Endothelial cell of umbilical vein (primary cell): ENCODE measurements at regions not wholly inside any gene's neighbourhood (a gene's known extent, or its start where the extent isn't known, plus 50 kb on each side); places are given as distances from the start of the nearest gene placed in this dataset.

ENCODE experiments used
- BruUV-seq: library from RNA; stranded (reverse); fragments of 400-500 nt; replicated peaks from 2 replicates; lab custom pipeline; 2021; lab: Mats Ljungman, UMichigan
- CTCF ChIA-PET: fragments of 300-600, 350-600 bp; sonication (Branson Sonifier 250); formaldehyde crosslinking; loops from one replicate; lab custom pipeline; 2021; ENCODE audit warnings: antibody characterized with exemption, inconsistent platforms; lab: Charles Lee
- POLR2A ChIA-PET: fragments of 300-600, 350-600 bp; sonication (Branson Sonifier 250); formaldehyde crosslinking; loops from one replicate; lab custom pipeline; 2021; ENCODE audit warnings: antibody characterized with exemption, inconsistent platforms; lab: Charles Lee
- DNase-seq: peaks from one replicate; pipeline ENCODE4 v3.0.0-alpha.2; 2011; ENCODE audit warnings: low read depth, low spot score
- FAIRE-seq: peaks from 2 replicates; lab custom pipeline; 2011; peaks lifted over from hg19 to GRCh38; lab: Jason Lieb, UNC
- H2AFZ ChIP-seq: 2 replicates; pipeline ENCODE4 v1.6.0; 2012; ENCODE audit warnings: low read depth, low read length, control low read depth, inconsistent platforms
- H3K27ac ChIP-seq: 2 replicates; pipeline ENCODE4 v1.5.1; 2011; ENCODE audit warnings: low read depth, mild to moderate bottlenecking, control low read depth, low read length, moderate library complexity; ENCODE audit not compliant: insufficient read depth
- H3K27me3 ChIP-seq, 2 experiments: 2 replicates each; pipeline versions ENCODE4 v1.6.0 to v1.6.1; 2011; ENCODE audit warnings: low read length in 2 of 2, mixed read lengths in 1 of 2; ENCODE audit not compliant: control insufficient read depth in 2 of 2, insufficient read depth in 2 of 2
- H3K36me3 ChIP-seq, 2 experiments: 2 replicates in 1 of 2; 3 replicates in 1 of 2; pipeline ENCODE4 v1.5.1; 2011; ENCODE audit warnings: low read length in 2 of 2, mild to moderate bottlenecking in 1 of 2, moderate library complexity in 1 of 2; ENCODE audit not compliant: control insufficient read depth in 2 of 2, insufficient read depth in 2 of 2; ENCODE audit errors: extremely low read depth in 1 of 2
- H3K4me1 ChIP-seq: 3 replicates; pipeline ENCODE4 v1.5.1; 2011; ENCODE audit warnings: mild to moderate bottlenecking, low read length; ENCODE audit not compliant: control insufficient read depth, insufficient read depth; ENCODE audit errors: extremely low read depth
- H3K4me2 ChIP-seq: 2 replicates; pipeline ENCODE4 v1.6.1; 2011; ENCODE audit warnings: low read length, control low read depth, mixed read lengths; ENCODE audit not compliant: insufficient read depth
- H3K4me3 ChIP-seq, 3 experiments: fragments of 200-600 bp in 1 of 3; sonication (generic), shearing (Covaris generic) in 1 of 3; replicated peaks in 1 of 3; 2 replicates each; pipeline ENCODE4 v1.5.1; 2011 to 2016; ENCODE audit warnings: control low read depth in 3 of 3, low read length in 3 of 3, mild to moderate bottlenecking in 2 of 3, inconsistent platforms in 1 of 3, low read depth in 1 of 3, moderate library complexity in 1 of 3; ENCODE audit not compliant: insufficient read depth in 1 of 3
- H3K79me2 ChIP-seq: 2 replicates; pipeline ENCODE4 v1.6.0; 2012; ENCODE audit warnings: low read length, inconsistent platforms; ENCODE audit not compliant: control insufficient read depth, insufficient read depth
- H3K9ac ChIP-seq: replicated peaks from 2 replicates; pipeline ENCODE3; 2011; ENCODE audit warnings: low read length, control low read depth; ENCODE audit not compliant: insufficient read depth; ENCODE audit errors: extremely low read depth
- H3K9me1 ChIP-seq: replicated peaks from 3 replicates; pipeline ENCODE4 v1.6.0; 2011; ENCODE audit warnings: mild to moderate bottlenecking, low read length; ENCODE audit not compliant: control insufficient read depth, insufficient read depth; ENCODE audit errors: extremely low read depth
- H3K9me3 ChIP-seq: replicated peaks from 2 replicates; pipeline ENCODE4 v1.5.1; 2012; ENCODE audit warnings: low read length, inconsistent platforms; ENCODE audit not compliant: control insufficient read depth, insufficient read depth
- H4K20me1 ChIP-seq: replicated peaks from 2 replicates; pipeline ENCODE3; 2011; ENCODE audit warnings: mild to moderate bottlenecking, low read length; ENCODE audit not compliant: control insufficient read depth, insufficient read depth; ENCODE audit errors: extremely low read depth
- EZH2 ChIP-seq: IDR thresholded peaks from 2 replicates; pipeline ENCODE4 v1.6.1; 2012; ENCODE audit warnings: borderline replicate concordance, low read depth, mild to moderate bottlenecking, moderate library complexity, low read length, inconsistent platforms; ENCODE audit not compliant: severe bottlenecking
- FOS ChIP-seq: IDR thresholded peaks from 2 replicates; pipeline ENCODE4 v1.6.1; 2011; ENCODE audit warnings: mild to moderate bottlenecking, low read length, moderate library complexity, borderline replicate concordance; ENCODE audit not compliant: insufficient read depth
- GATA2 ChIP-seq: IDR thresholded peaks from 2 replicates; pipeline ENCODE4 v1.7.0; 2011; ENCODE audit warnings: low read depth, mild to moderate bottlenecking, moderate library complexity, mixed read lengths, low read length; ENCODE audit not compliant: insufficient read length, insufficient read depth
- JUN ChIP-seq: IDR thresholded peaks from 2 replicates; pipeline ENCODE4 v1.6.1; 2011; ENCODE audit warnings: borderline replicate concordance, low read depth; ENCODE audit not compliant: insufficient read length, insufficient read depth
- MYC ChIP-seq: IDR thresholded peaks from one replicate; pipeline ENCODE4 v1.6.1; 2011; ENCODE audit warnings: mild to moderate bottlenecking, low read depth, low read length
- POLR2A ChIP-seq: IDR thresholded peaks from 2 replicates; pipeline ENCODE4 v1.6.1; 2012; ENCODE audit warnings: low read depth, mild to moderate bottlenecking, control low read depth, low read length
- POLR2AphosphoS5 ChIP-seq: IDR thresholded peaks from 2 replicates; pipeline ENCODE4 v1.6.1; 2012; ENCODE audit warnings: low read depth, mild to moderate bottlenecking, control low read depth, low read length, moderate library complexity; ENCODE audit not compliant: insufficient read depth
- dilution Hi-C: fragments of 300-500 bp; cut with MboI; formaldehyde crosslinking; loops from one replicate; pipeline ENCODE4 v1.15.0; 2019; ENCODE audit warnings: low sequenced_read_pairs; ENCODE audit not compliant: extremely low pct_ligation_motif_present
- intact Hi-C: fragments of 100-400 bp; cut with micrococcal nuclease; formaldehyde crosslinking; loops from one replicate; pipeline ENCODE4 v1.10.0; 2022
- TF ChIP-seq, protein P1 (sequence below), 2 donors: IDR thresholded peaks; 1 replicate in 1 of 2; 2 replicates in 1 of 2; pipeline ENCODE4 v1.5.1; 2011; ENCODE audit warnings: low read length in 2 of 2, mild to moderate bottlenecking in 2 of 2, moderate library complexity in 2 of 2, control low read depth in 1 of 2, inconsistent platforms in 1 of 2, low read depth in 1 of 2; ENCODE audit not compliant: insufficient read depth in 1 of 2; ENCODE audit errors: extremely low read depth in 1 of 2
- TF ChIP-seq, protein P2 (sequence below): IDR thresholded peaks from 2 replicates; pipeline ENCODE4 v1.6.1; 2011; ENCODE audit not compliant: insufficient read depth, insufficient read length

DNA sequence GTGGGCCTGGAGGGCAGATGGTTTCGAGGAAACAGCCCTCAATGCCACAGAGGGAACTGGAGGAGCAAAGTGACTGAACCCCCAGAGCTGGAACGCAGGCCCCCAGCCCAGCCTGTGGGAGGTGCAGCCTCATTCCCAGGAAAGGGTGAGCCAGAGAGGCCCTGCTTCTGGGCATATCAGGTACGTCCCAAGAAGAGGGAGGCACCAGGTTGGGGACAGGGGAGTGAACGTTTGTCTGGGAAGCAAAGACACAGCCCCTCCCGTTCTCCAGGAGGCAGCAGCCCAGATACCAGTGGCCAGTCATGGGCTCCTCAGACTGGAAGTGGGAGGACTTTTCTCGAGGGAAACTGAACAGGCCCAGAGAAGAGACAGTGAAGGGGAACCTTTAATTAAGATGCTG is 74.3 kb upstream of the RET start:
- H3K9me3 ChIP-seq: no peaks in the 10 kb centered on the region
- DNase-seq: no peak
- dilution Hi-C loops (no loop called here), intact Hi-C loops (no loop called here)
- no peak overlapping the region for H3K27ac ChIP-seq
- no peak for FAIRE-seq
- CTCF ChIA-PET: no interaction called here
- no peaks in the 10 kb centered on the region for H4K20me1 ChIP-seq
- no TSS peak for BruUV-seq
- TF ChIP-seq POLR2AphosphoS5 (no peak), EZH2 (no peak), GATA2 (no peak), MYC (no peak), JUN (no peak), FOS (no peak), POLR2A (no peak)
- TF ChIP-seq, protein P1, sequence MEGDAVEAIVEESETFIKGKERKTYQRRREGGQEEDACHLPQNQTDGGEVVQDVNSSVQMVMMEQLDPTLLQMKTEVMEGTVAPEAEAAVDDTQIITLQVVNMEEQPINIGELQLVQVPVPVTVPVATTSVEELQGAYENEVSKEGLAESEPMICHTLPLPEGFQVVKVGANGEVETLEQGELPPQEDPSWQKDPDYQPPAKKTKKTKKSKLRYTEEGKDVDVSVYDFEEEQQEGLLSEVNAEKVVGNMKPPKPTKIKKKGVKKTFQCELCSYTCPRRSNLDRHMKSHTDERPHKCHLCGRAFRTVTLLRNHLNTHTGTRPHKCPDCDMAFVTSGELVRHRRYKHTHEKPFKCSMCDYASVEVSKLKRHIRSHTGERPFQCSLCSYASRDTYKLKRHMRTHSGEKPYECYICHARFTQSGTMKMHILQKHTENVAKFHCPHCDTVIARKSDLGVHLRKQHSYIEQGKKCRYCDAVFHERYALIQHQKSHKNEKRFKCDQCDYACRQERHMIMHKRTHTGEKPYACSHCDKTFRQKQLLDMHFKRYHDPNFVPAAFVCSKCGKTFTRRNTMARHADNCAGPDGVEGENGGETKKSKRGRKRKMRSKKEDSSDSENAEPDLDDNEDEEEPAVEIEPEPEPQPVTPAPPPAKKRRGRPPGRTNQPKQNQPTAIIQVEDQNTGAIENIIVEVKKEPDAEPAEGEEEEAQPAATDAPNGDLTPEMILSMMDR (IDR thresholded peaks at IDR 0.05; ENCODE audit: extremely low read depth in 1 of 2, insufficient read depth in 1 of 2, low read depth in 1 of 2, low read length in 2 of 2): no peak
- TF ChIP-seq, protein P2, sequence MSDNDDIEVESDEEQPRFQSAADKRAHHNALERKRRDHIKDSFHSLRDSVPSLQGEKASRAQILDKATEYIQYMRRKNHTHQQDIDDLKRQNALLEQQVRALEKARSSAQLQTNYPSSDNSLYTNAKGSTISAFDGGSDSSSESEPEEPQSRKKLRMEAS: no peak
- H3K36me3 ChIP-seq: no peaks in the 10 kb centered on the region
- no peaks in the 10 kb centered on the region for H3K79me2 ChIP-seq
- no peak overlapping the region for H3K9ac ChIP-seq
- H3K27me3 ChIP-seq: no peaks in the 10 kb centered on the region
- no peaks in the 10 kb centered on the region for H3K4me1 ChIP-seq
- no peaks in the 10 kb centered on the region for H3K9me1 ChIP-seq
- no peak overlapping the region for H3K4me3 ChIP-seq
- H2AFZ ChIP-seq: no peak overlapping the region
- no peak overlapping the region for H3K4me2 ChIP-seq
- POLR2A ChIA-PET: no interaction called here
